ENCODE measurements at regions not wholly inside any gene's neighbourhood (a gene's known extent, or its start where the extent isn't known, plus 50 kb on each side); places are given as distances from the start of the nearest gene placed in this dataset.
A peak's percentile ranks its signal among the peaks of the same experiment; 100 is the strongest.

DNA sequence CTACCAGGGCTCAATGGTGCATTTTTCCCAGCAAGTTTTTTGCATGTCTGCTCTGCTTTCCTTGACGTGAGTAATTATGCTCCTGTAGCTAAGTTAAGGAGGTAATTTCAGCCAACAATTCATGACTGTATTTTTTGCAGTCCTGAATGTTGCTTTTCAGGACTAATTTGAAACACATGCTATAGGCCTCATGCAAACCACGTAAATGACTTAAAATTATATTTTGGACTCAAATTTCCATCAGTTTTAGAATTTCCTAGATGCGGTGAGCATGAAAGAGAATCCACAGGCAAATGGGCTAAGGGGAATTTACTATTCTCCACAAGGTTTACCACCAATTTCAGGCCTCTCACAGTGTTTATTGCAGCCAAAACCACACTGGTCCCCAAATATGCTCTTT lies 589.9 kb upstream of the LRRTM1 start:
- H3K27ac ChIP-seq (ENCODE audit: extremely low read depth, low read depth, low read length): no peak overlapping the region
- CTCF ChIA-PET: no interaction called here
- no peaks in the 10 kb centered on the region for H3K4me1 ChIP-seq (ENCODE audit: control insufficient read depth, insufficient read depth, low read length)
- H3K4me3 ChIP-seq (ENCODE audit: low read depth, low read length): no peak overlapping the region
- H3K36me3 ChIP-seq (ENCODE audit: control insufficient read depth in 2 of 2, insufficient read depth in 1 of 2, low read length in 2 of 2): no peaks in the 10 kb centered on the region
- H3K9me3 ChIP-seq (ENCODE audit: control insufficient read depth, insufficient read depth, low read depth, low read length): no peaks in the 10 kb centered on the region
- TF ChIP-seq ZNF473 (tag by site-specific recombination; IDR thresholded peaks at IDR 0.05) (no peak), ZNF677 (tag by site-specific recombination; IDR thresholded peaks at IDR 0.05) (no peak), ZNF830 (tag by site-specific recombination; IDR thresholded peaks at IDR 0.05; ENCODE audit: low read depth) (no peak), KLF9 (tag by site-specific recombination; IDR thresholded peaks at IDR 0.05; ENCODE audit: low read depth) (no peak)
- TF ChIP-seq, protein P1, sequence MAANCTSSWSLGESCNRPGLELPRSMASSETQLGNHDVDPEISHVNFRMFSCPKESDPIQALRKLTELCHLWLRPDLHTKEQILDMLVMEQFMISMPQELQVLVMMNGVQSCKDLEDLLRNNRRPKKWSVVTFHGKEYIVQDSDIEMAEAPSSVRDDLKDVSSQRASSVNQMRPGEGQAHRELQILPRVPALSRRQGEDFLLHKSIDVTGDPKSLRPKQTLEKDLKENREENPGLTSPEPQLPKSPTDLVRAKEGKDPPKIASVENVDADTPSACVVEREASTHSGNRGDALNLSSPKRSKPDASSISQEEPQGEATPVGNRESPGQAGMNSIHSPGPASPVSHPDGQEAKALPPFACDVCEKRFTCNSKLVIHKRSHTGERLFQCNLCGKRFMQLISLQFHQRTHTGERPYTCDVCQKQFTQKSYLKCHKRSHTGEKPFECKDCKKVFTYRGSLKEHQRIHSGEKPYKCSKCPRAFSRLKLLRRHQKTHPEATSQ (tag by site-specific recombination; IDR thresholded peaks at IDR 0.05): no peak
- POLR2A ChIA-PET: no interaction called here

DNA sequence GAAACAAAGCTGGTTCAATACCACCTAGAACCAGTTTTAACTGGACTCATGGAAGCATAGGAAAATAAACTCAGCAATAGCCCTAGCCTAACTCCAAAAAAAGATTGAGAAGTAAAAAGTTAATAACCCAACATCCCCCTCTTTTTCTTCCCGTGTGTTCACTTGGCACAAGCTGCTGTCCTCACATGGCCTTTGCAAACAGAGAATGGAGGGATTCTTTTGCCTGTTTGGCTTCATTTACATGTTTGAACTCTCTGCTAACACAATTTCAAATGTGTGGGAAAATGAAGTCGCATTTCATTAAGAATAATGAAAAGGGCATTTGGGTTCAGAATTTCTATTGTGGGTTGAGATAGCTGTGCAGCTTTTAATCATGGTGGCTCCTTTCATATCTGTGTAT lies 589.2 kb upstream of the LRRTM1 start:
- H3K27ac ChIP-seq (ENCODE audit: extremely low read depth, low read depth, low read length): no peak overlapping the region
- H3K4me1 ChIP-seq (ENCODE audit: control insufficient read depth, insufficient read depth, low read length): no peaks in the 10 kb centered on the region
- no peaks in the 10 kb centered on the region for H3K9me3 ChIP-seq (ENCODE audit: control insufficient read depth, insufficient read depth, low read depth, low read length)
- no peak for TF ChIP-seq ZNF416 (tag by site-specific recombination; IDR thresholded peaks at IDR 0.05)
- TF ChIP-seq GLI4 (tag by site-specific recombination; IDR thresholded peaks at IDR 0.05): no peak
- TF ChIP-seq ZNF341 (tag by site-specific recombination; IDR thresholded peaks at IDR 0.05; ENCODE audit: low read depth): no peak
- no peak for TF ChIP-seq KLF16 (tag by site-specific recombination; IDR thresholded peaks at IDR 0.05)
- TF ChIP-seq HOXC10 (CRISPR knock-in tag; IDR thresholded peaks at IDR 0.05): no peak
- TF ChIP-seq TCF7L2 (IDR thresholded peaks at IDR 0.05; ENCODE audit: borderline replicate concordance, low read depth, low read length): no peak
- no peak for TF ChIP-seq OSR2 (tag by site-specific recombination; IDR thresholded peaks at IDR 0.05)
- no peak for TF ChIP-seq ZNF354C (tag by site-specific recombination; IDR thresholded peaks at IDR 0.05; ENCODE audit: borderline replicate concordance, low read depth)
- TF ChIP-seq ZNF48 (tag by site-specific recombination; IDR thresholded peaks at IDR 0.05): no peak
- no peak for TF ChIP-seq ZNF221 (tag by site-specific recombination; IDR thresholded peaks at IDR 0.05; ENCODE audit: borderline replicate concordance)
- no peak for TF ChIP-seq ZNF133 (tag by site-specific recombination; IDR thresholded peaks at IDR 0.05)
- no peak for TF ChIP-seq SP7 (tag by site-specific recombination; IDR thresholded peaks at IDR 0.05)
- no peak for TF ChIP-seq ZNF664 (tag by site-specific recombination; IDR thresholded peaks at IDR 0.05)
- TF ChIP-seq, protein P2, sequence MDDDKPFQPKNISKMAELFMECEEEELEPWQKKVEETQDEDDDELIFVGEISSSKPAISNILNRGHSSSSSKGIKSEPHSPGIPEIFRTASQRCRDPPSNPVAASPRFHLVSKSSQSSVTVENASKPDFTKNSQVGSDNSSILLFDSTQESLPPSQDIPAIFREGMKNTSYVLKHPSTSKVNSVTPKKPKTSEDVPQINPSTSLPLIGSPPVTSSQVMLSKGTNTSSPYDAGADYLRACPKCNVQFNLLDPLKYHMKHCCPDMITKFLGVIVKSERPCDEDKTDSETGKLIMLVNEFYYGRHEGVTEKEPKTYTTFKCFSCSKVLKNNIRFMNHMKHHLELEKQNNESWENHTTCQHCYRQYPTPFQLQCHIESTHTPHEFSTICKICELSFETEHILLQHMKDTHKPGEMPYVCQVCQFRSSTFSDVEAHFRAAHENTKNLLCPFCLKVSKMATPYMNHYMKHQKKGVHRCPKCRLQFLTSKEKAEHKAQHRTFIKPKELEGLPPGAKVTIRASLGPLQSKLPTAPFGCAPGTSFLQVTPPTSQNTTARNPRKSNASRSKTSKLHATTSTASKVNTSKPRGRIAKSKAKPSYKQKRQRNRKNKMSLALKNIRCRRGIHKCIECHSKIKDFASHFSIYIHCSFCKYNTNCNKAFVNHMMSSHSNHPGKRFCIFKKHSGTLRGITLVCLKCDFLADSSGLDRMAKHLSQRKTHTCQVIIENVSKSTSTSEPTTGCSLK (tag by site-specific recombination; IDR thresholded peaks at IDR 0.05): no peak
- no peak for TF ChIP-seq ZNF423 (tag by site-specific recombination; IDR thresholded peaks at IDR 0.05)
- H3K36me3 ChIP-seq (ENCODE audit: control insufficient read depth in 2 of 2, insufficient read depth in 1 of 2, low read length in 2 of 2): no peaks in the 10 kb centered on the region
- no peak overlapping the region for H3K4me3 ChIP-seq (ENCODE audit: low read depth, low read length)
- POLR2A ChIA-PET: no interaction called here
- CTCF ChIA-PET: interaction anchor here (0.5 kb wide), 1 partner anchor 568 kb away, joined by 3 read pairs; no protein-coding TSS in a partner anchor

DNA sequence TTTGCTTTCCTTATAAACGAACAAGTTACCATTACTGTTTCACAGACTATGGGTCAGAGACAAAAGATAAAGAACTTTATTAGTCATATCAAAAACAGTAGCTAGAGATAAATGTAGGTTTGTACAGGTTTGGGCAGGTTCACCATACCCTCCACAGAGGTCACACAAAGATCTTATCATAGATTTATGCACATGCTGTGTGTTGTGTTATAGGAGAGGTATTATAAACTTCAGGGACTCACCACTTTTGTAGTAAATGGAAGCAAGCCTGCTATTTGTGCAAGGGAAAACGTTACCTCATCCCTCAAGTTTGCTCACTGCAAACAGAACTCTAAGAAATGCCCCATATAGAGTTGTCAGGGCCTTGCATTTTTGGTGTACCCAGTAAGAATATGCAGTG lies 584.5 kb upstream of the LRRTM1 start:
- Histone ChIP-seq H3K4me3 (ENCODE audit: low read depth, low read length) (no peak overlapping the region), H3K4me1 (ENCODE audit: control insufficient read depth, insufficient read depth, low read length) (no peaks in the 10 kb centered on the region), H3K9me3 (ENCODE audit: control insufficient read depth, insufficient read depth, low read depth, low read length) (no peaks in the 10 kb centered on the region), H3K27ac (ENCODE audit: extremely low read depth, low read depth, low read length) (no peak overlapping the region), H3K36me3 (ENCODE audit: control insufficient read depth in 2 of 2, insufficient read depth in 1 of 2, low read length in 2 of 2) (no peaks in the 10 kb centered on the region)
- peak; percentile 60; the same call in 1 of the 2 replicates for TF ChIP-seq TRIM28 (IDR thresholded peaks at IDR 0.05; ENCODE audit: borderline replicate concordance, low read length)
- peak; percentile 18; the same call in 1 of the 2 replicates for TF ChIP-seq TCF7L2 (IDR thresholded peaks at IDR 0.05; ENCODE audit: borderline replicate concordance, low read depth, low read length)
- TF ChIP-seq YY1 (tag by site-specific recombination; IDR thresholded peaks at IDR 0.05): no peak
- TF ChIP-seq ZNF112 (tag by site-specific recombination; IDR thresholded peaks at IDR 0.05): no peak
- TF ChIP-seq ZNF600 (tag by site-specific recombination; IDR thresholded peaks at IDR 0.05): no peak
- ChIA-PET POLR2A (no interaction called here), CTCF (no interaction called here)

All from HEK293 (cell line).